NCI-H524 (cell line): ENCODE measurements at regions not wholly inside any gene's neighbourhood (a gene's known extent, or its start where the extent isn't known, plus 50 kb on each side); places are given as distances from the start of the nearest gene placed in this dataset.
"Not testable (repeated sequence)": the region's sequence is repeated elsewhere in the genome, so short reads cannot be mapped to it uniquely, and the experiment has no call there.

Source experiments
- DNase-seq, 2 experiments: peaks; one replicate each; lab custom pipeline; 2025; lab: John Stamatoyannopoulos, UW

GRCh38 chr7:119999738-120000475 is 273.1 kb upstream of the KCND2 start:
- no peak for DNase-seq

GRCh38 chr7:120005720-120006119 is 267.3 kb upstream of the KCND2 start:
- DNase-seq = no peak

- not testable (repeated sequence) for DNase-seq
These were observed 258.7 kb upstream of the KCND2 start for GRCh38 chr7:120014301-120014700.

DNA sequence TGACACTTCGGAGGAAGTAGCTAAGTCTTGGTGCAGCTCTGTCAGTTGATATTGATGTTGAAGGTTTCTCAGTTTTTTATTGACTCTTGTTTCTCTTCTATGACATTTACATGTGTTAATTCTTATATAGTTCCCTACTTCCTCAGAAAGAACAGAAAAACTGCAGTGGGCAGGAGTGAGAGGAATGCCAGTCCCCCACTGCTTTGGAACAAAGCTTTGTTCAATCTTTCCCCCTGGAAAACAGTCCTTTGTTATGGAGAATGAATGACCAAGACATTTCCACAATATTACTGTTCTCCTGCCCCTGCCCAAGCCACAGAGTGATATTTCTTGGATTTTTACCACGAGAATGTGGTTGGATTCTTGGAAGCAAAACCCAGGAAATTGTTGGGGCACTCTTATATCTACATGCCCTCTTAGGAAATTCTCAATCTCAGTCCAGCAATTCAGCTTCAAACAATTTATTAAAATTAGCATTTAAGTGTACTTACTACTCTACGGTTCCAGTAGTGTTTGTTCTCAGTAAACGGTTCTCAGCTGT is 258.0 kb upstream of the KCND2 start:
- no peak for DNase-seq

DNA sequence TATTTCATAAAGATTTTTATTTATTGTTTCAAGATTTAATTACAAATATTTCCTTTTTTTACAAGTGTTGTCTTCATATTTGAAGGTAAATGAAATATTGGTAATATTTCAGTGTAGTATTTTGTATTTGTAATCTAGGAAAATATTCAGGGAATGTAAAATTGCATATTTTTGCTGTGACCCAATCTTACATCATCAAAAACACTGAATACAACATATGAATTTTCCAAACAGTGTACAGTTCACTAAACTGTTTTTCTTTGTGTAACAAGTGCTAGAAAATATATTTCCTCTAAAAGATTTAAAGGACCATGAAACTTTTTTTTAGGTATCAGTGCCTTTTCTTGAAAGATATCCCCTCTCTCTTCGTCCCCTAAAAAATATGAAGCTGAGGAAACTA is 251.9 kb upstream of the KCND2 start:
- no peak for DNase-seq

GRCh38 chr7:120023494-120024167 is 249.3 kb upstream of the KCND2 start:
- DNase-seq = no peak

DNA sequence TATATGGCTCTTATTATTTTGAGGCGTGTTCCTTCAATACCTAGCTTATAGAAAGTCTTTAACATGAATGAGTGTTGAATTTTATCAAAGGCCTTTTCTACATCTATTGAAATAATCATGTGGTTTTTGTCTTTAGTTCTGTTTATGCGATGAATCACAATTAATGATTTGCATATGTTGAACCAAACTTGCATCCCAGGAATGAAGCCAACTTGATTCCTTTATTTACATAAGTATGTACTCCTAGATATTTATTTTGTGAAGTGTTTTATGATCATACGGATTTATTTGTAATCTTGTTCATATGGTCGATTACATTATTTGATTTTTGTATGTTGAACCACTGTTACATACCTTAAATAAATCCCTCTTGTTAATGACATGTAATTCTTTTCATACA is 244.3 kb upstream of the KCND2 start:
- DNase-seq = no peak

- no peak for DNase-seq
These were observed 242.1 kb upstream of the KCND2 start for GRCh38 chr7:120030876-120031275.

GRCh38 chr7:120033114-120033513 is 239.9 kb upstream of the KCND2 start:
- DNase-seq = no peak

- no peak for DNase-seq
These were observed 233.8 kb upstream of the KCND2 start for GRCh38 chr7:120039138-120039537.

GRCh38 chr7:120041798-120042197 is 231.2 kb upstream of the KCND2 start:
- no peak for DNase-seq

DNA sequence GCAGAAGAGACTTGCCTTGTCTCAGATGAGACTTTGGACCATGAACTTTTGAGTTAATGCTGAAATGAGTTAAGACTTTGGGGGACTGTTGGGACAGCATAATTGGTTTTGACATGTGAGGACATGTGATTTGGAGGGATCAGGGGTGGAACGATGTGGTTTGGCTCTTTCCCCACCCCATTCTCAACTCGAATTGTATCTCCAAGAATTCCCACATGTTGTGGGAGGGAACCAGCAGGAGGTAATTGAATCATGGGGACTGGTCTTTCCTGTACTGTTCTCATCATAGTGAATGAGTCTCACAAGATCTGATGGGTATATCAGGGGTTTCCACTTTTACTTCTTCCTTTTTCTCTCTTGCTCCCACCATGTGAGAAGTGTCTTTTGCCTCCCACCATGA is 229.7 kb upstream of the KCND2 start:
- no peak for DNase-seq

GRCh38 chr7:120052884-120053382 is 220.0 kb upstream of the KCND2 start:
- no peak for DNase-seq

DNA sequence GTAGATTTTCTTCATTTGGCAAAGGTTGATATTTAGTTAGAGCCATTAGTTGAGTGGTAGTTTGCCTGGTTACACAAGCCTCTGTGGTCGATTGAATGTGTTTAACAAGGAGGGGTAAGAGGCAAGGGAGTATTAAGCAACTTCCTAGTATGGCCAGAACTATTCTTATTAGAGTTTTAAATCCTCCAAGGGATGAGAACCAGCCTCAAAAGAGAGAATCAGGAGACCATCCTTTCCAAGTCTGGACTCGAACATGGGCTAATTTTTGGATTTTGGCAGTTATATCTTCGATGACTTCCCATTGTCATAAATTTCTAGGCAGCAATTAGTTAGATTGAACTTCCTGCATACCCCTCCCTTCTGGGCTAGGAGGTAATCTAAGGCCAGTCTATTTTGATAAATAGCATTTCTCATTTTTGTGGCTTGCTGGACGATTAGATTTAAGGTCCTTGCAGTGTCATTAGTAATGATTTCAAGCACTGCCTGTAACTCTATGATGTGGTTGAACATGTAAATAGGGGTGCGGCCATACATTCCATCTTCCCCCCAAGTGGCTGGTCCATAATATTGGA is 219.5 kb upstream of the KCND2 start:
- DNase-seq = no peak

DNA sequence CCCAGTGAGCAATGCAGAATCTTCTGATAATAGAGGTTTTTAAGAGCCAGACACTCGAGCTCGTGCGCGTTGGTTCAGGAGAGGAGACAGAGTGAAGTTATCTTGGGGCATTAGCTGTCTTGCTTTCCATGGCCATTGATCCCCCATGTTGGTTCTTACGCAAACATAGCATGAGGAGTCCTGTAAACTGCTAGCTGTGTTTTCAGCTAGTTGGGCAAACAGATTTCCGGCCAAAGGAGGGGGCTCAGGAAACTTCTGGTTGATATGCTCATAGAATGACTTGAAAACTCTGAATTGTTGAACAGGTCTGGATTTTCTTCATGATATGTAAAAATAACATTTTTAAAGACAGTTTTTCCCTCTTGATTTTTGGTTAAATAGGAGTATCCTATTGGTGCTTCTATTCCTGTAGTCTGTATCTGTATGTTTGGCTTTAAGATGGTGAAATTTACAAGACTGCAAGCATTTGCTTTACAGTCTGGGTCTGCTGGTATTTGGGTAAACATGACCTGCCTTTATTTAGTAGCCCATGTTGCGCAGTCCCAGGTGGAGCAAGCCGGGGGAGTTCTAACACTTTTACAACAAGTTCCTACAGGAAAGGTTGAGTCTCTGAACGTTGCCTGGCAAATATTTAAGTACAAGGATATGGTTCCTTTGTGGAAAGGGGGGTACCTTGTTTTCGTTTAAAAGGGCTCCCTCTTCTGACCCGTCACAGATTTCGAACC is 218.4 kb upstream of the KCND2 start:
- no peak for DNase-seq

GRCh38 chr7:120055300-120055699 is 217.7 kb upstream of the KCND2 start:
- DNase-seq = no peak

GRCh38 chr7:120056227-120056626 is 216.7 kb upstream of the KCND2 start:
- DNase-seq = no peak

DNA sequence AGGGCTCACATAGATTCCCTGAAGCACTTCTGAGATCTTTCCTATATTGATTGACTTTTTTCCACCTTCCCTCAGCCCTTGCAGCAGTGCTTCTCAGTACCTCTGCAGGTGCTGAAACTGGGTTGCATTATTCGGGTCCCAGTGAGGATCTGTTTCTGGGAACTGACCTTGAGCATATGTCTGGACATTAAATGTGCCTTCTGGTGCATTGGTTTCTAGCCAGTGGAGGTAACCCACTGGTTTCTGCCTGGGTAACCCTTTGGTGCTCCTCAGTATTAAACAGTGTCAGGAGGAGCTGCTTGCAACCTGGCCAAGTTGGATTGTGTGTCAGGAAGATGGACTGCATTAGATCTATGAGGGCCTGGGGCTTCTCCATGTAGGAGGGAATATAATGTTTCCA is 213.3 kb upstream of the KCND2 start:
- no peak for DNase-seq

- DNase-seq = no peak
These were observed 212.7 kb upstream of the KCND2 start for GRCh38 chr7:120060281-120060680.

GRCh38 chr7:120060875-120061274 is 212.1 kb upstream of the KCND2 start:
- DNase-seq = no peak

DNA sequence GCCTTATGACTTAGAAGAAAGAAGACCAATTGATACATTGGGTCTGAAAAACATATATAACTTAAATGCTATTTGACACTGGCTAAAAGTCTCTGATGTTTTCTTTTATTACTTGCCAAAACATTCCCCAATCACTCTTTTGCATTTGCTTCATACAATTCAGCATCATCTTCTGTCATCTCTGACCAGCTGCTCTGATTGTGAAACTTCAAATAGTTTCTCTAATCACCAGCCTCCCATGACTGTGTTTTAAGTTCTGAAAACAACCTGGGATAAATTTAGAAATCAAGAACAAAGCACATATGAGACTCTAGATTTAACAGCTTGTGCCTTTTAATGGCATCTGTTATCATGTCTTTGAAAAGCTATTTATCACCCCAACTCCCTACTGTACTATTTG is 208.4 kb upstream of the KCND2 start:
- no peak for DNase-seq

DNA sequence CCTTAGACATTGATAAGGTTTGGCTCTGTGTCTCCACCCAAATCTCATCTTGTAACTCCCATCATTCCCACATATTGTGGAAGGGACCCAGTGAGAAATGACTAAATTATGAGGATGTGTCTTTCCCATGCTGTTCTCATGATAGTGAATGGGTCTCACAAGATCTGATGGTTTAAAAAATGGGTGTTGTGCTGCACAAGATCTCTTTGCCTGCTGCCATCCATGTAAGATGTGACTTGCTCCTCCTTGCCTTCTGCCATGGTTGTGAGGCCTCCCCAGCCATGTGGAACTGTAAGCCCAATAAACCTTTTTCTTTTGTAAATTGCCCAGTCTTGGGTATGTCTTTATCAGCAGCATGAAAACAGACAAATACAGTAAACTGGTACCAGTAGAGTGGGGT is 206.1 kb upstream of the KCND2 start:
- DNase-seq = not testable (repeated sequence)
